HG03196 (cell line): ENCODE measurements at regions not wholly inside any gene's neighbourhood (a gene's known extent, or its start where the extent isn't known, plus 50 kb on each side); places are given as distances from the start of the nearest gene placed in this dataset.

Experiments used
- ATAC-seq: cut with Tn5 transposase; IDR thresholded peaks from one replicate; pipeline ENCODE4 v1.9.1; 2021; ENCODE audit not compliant: unreplicated experiment

GRCh38 chr15:81612631-81613030 is 238.6 kb upstream of the TMC3 start:
- no peak for ATAC-seq

DNA sequence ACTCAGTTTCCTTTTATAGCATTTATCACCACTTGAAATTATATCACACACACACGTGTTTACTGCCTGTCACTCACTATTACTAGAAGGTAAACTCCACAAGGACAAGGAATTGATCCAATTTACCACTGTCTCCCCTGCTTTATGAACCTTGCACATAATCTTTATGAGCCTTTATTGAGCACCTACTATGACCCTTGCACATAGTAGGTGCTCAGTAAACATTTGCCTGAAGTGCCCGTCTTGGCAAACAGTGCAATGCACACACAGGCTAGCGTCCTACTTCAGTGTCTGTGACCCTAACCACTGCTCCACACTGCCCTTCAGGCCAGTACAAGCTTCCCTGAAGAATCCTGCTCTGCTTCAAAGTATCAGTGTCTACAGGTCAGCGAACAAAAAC is 237.7 kb upstream of the TMC3 start:
- ATAC-seq, result no peak

- no peak for ATAC-seq
Measured at GRCh38 chr15:81608309-81608829, 234.4 kb upstream of the TMC3 start.

- no peak for ATAC-seq
Measured at GRCh38 chr15:81604713-81605112, 230.7 kb upstream of the TMC3 start.

DNA sequence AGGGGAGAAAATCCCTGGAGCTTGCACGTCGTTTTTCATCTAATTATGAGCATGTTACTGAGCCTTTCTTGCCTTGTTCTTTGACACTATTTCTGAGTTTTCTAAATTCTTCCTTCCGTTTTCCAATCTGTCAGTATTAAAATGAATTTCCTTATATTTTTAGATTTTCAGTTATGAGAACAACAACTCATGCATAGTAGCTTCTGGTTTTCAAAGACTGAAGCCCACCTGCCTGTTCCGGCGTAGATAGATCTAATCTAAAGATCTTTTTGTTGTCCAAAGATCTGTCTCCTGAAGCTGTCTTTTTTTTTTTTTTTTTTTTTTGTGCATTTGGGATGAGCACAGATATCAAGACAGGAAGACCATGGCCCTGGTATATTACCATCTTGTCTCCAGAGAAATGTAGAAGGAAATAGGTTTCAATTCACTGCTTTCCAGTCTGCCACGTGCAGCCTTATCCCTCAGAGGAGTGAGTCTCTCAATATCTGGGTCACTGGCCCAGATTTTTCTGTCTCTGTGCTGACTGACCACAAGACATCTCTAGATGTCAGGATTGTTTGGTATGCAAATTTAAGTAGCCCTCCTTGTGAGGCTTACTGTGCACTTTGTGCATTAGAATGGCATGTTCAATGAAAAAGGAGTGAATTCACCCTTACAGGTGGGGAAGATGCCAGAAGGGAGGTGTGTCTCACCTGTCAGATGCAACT is 222.3 kb upstream of the TMC3 start:
- ATAC-seq, result no peak

DNA sequence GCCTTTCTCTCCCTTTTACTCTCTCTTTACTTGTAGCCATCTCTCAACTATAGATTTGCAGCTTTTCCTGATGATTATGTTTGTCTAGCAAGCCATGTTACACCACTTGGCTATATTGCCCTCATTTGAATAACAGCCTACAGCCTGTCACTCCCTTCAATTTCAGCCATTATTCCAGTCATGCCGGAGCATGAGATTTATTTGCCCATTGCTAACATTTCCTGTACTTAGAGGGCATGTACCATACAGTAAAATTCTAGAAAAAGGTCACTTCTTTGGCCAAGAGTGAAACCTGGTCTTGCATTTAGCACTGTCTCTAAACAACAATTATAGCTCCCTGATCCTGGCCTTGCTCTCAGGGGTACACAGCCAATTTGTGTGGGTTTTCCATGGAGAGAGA is 221.7 kb upstream of the TMC3 start:
- no peak for ATAC-seq

DNA sequence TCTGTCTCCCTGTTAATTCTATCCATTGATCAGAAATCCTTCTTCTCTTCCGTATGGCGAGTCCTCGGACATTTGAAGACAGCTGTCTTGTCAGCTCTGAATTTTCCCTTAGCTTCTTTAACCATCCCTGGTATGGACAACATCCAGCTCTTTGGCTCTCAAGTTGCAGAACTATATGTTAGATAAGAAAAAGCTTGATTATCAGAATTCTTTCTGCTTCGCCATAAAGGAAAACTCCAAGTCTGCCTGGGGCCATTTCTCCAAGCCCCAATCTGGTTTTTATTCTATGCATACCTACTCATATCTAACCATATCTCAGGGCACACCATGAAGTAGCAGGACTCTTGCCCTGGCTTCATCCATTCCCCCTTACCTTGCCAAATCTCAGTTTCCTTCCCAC is 215.7 kb upstream of the TMC3 start:
- ATAC-seq, result no peak

- no peak for ATAC-seq
Measured at GRCh38 chr15:81575436-81576123, 201.6 kb upstream of the TMC3 start.

DNA sequence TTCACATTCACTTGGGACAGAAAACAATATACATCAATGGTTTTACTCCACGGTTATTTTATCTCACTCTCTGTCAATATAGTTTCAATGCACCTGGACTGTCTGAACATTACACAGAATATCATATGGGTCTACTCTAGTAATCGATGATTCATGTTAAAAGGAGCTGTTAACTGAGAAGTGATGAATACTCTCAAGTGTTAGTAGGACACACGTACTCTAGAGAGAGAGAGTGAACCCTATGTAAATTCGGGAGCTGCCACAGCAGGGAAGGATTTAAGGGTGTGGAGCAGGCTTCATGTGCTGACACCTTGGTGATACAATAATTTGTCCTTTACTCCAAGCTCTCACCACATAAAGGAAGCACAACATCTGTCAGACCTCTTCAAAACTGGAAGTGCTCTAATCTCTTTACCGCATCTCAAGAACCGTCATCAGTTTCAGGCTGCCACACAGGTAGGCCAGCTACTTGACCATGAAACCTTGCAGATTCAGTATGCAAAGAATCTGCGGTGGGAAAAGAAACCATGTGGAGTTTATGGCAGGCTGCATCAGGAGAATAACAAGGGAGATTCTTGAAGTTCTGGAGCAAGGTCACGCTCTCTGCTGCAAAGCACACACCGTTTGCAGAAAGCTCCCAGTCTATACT is 199.2 kb upstream of the TMC3 start:
- ATAC-seq, result no peak

GRCh38 chr15:81572190-81572589 is 198.2 kb upstream of the TMC3 start:
- ATAC-seq, result no peak

- no peak for ATAC-seq
Measured at GRCh38 chr15:81569286-81570080, 195.5 kb upstream of the TMC3 start.

GRCh38 chr15:81567924-81568323 is 193.9 kb upstream of the TMC3 start:
- ATAC-seq, result no peak

- ATAC-seq, result no peak
Measured at GRCh38 chr15:81562986-81563385, 189.0 kb upstream of the TMC3 start.

DNA sequence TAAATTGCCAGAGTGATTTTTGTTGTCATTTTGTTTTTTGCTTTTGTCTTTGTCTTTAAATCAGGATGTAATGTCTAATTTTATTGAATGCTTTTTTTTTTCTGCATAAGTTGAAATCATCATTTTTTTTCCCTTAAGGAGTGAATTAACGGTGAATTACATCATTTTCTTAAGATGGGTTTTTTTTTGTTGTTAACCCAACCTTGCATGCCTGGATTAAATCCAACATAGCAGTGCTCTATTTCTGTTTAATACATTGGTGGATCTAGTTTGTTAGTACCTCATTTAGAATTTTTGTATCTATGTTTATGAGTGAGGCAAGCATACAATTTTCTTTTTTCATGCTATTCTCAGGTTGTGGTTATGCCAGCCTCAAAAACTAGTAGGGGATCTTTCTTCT is 186.4 kb upstream of the TMC3 start:
- no peak for ATAC-seq

GRCh38 chr15:81558056-81558455 is 184.0 kb upstream of the TMC3 start:
- no peak for ATAC-seq

DNA sequence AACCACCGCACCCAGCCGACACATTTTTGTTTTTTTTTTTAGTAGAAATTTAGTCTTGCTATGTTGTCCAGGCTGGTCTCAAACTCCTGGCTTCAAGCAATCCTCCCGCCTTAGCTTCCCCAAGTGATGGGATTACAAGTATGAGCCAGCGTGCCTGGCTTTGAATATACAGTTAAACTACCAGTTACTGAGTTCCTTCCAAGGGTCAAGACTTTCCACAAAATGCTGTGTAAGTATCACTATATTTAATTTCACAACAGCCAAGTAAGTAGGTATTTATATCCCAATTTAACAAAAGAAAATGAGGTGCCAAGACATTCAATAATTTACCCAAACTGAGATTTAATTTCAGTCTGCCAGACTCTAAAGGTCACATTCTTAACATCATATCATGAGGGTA is 181.3 kb upstream of the TMC3 start:
- no peak for ATAC-seq

- ATAC-seq, result no peak
Measured at GRCh38 chr15:81548365-81549130, 174.5 kb upstream of the TMC3 start.

- no peak for ATAC-seq
Measured at GRCh38 chr15:81547521-81548132, 173.6 kb upstream of the TMC3 start.

GRCh38 chr15:81544385-81544784 is 170.4 kb upstream of the TMC3 start:
- ATAC-seq, result no peak

DNA sequence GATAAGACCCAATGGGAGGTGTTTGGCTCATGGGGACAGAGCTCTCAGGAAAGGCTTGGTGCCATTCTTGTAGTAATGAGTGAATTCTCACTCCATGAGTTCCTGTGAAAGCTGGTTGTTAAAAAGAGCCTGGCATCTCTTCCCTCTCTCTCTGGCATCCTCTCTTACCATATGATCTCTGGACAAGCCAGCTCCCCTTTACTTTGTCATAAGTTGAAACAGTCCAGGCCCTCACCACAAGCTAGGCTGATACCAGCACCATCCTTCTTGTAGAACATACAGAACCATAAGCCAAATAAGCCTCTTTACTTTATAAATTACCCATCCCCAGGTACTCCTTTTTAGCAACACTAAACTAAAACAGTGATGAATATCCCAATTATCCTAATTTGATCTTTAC is 166.9 kb upstream of the TMC3 start:
- ATAC-seq, result no peak
